ENCODE measurements at regions not wholly inside any gene's neighbourhood (a gene's known extent, or its start where the extent isn't known, plus 50 kb on each side); places are given as distances from the start of the nearest gene placed in this dataset.

GRCh38 chr12:90870971-90871725 is 83.8 kb downstream of the CCER1 start:
- no peak for TF ChIP-seq POLR2A (IDR thresholded peaks at IDR 0.05)
- TF ChIP-seq, protein P1, sequence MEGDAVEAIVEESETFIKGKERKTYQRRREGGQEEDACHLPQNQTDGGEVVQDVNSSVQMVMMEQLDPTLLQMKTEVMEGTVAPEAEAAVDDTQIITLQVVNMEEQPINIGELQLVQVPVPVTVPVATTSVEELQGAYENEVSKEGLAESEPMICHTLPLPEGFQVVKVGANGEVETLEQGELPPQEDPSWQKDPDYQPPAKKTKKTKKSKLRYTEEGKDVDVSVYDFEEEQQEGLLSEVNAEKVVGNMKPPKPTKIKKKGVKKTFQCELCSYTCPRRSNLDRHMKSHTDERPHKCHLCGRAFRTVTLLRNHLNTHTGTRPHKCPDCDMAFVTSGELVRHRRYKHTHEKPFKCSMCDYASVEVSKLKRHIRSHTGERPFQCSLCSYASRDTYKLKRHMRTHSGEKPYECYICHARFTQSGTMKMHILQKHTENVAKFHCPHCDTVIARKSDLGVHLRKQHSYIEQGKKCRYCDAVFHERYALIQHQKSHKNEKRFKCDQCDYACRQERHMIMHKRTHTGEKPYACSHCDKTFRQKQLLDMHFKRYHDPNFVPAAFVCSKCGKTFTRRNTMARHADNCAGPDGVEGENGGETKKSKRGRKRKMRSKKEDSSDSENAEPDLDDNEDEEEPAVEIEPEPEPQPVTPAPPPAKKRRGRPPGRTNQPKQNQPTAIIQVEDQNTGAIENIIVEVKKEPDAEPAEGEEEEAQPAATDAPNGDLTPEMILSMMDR (IDR thresholded peaks at IDR 0.05) = no peak
